ENCODE measurements at regions not wholly inside any gene's neighbourhood (a gene's known extent, or its start where the extent isn't known, plus 50 kb on each side); places are given as distances from the start of the nearest gene placed in this dataset.

- H3K56ac ChIP-seq (replicated peaks; ENCODE audit: insufficient read length, low read depth, low read length): no peak overlapping the region
- H2AFZ ChIP-seq (ENCODE audit: low read length): no peak overlapping the region
- H3K14ac ChIP-seq (ENCODE audit: insufficient read length): no peak overlapping the region
- H3K36me3 ChIP-seq (ENCODE audit: control insufficient read depth in 2 of 4, insufficient read depth in 4 of 4, low read length in 3 of 4): no peaks in the 10 kb centered on the region
- H3K23me2 ChIP-seq (ENCODE audit: low read depth, low read length): no peaks in the 10 kb centered on the region
- POLR2A ChIA-PET (ENCODE audit: partially characterized antibody): no interaction called here
- no peak overlapping the region for H2BK120ac ChIP-seq (replicated peaks; ENCODE audit: low read depth, low read length)
- no peak overlapping the region for H2AK5ac ChIP-seq (ENCODE audit: low read depth, low read length)
- 98% methylated on average over 3 of the region's 3 CpGs; no CpG with 5 or more reads in 1 of the 2 experiments for WGBS, 2 experiments (ENCODE audit: extremely low coverage in 1 of 2, insufficient coverage in 1 of 2, insufficient read length in 1 of 2, insufficient replicate concordance in 2 of 2, low coverage in 1 of 2, low lambda C conversion rate in 2 of 2, missing lambda C conversion rate in 1 of 2)
- H3K27me3 ChIP-seq (replicated peaks in 1 of 4; ENCODE audit: control insufficient read depth in 3 of 4, extremely low read depth in 1 of 4, insufficient read depth in 3 of 4, low read length in 3 of 4): no peaks in the 10 kb centered on the region
- CTCF ChIA-PET (ENCODE audit: partially characterized antibody): no interaction called here
- no peak overlapping the region for H4K91ac ChIP-seq (replicated peaks; ENCODE audit: insufficient read length, low read length)
- no peak overlapping the region for H4K8ac ChIP-seq (ENCODE audit: extremely low read depth, insufficient read depth, low read length)
- no peak overlapping the region for H3K9ac ChIP-seq (replicated peaks in 1 of 4; ENCODE audit: extremely low read depth in 1 of 4, low read depth in 3 of 4, low read length in 3 of 4)
- DNase-seq (ENCODE audit: low read depth in 1 of 2, low spot score in 2 of 2) (no peak), FAIRE-seq (no peak)
- H3K18ac ChIP-seq (ENCODE audit: extremely low read depth, low read length): no peak overlapping the region
- H3K4ac ChIP-seq (replicated peaks; ENCODE audit: insufficient read length, low read depth, low read length): no peak overlapping the region
- H3K9me3 ChIP-seq (ENCODE audit: insufficient read depth in 2 of 2, low read depth in 1 of 2, low read length in 1 of 2): no peaks in the 10 kb centered on the region
- H3K23ac ChIP-seq (ENCODE audit: insufficient read length): no peak overlapping the region
- no peak overlapping the region for H3K4me2 ChIP-seq (ENCODE audit: insufficient read depth in 1 of 2, low read depth in 2 of 2, low read length in 2 of 2)
- no peak overlapping the region for H2BK20ac ChIP-seq (ENCODE audit: low read length)
- no peaks in the 10 kb centered on the region for H3K79me1 ChIP-seq (ENCODE audit: low read depth, low read length)
- H3K27ac ChIP-seq (ENCODE audit: low read depth, low read length): no peak overlapping the region
- H3K4me1 ChIP-seq (replicated peaks in 1 of 4; ENCODE audit: control insufficient read depth in 3 of 4, insufficient read depth in 4 of 4, low read length in 3 of 4): no peaks in the 10 kb centered on the region
- no peak overlapping the region for H3K4me3 ChIP-seq (ENCODE audit: extremely low read depth in 1 of 4, insufficient read depth in 2 of 4, low read depth in 3 of 4, low read length in 4 of 4)
- H2BK12ac ChIP-seq (ENCODE audit: low read depth, low read length): no peak overlapping the region
- TF ChIP-seq SP1 (IDR thresholded peaks at IDR 0.05; ENCODE audit: low read depth, low read length): no peak
- no peak for TF ChIP-seq TBP (IDR thresholded peaks at IDR 0.05; ENCODE audit: low read depth, low read length)
- no peak for TF ChIP-seq RFX5 (IDR thresholded peaks at IDR 0.05; ENCODE audit: borderline replicate concordance, low read depth, low read length)
- no peak for TF ChIP-seq POLR2AphosphoS5 (IDR thresholded peaks at IDR 0.05; ENCODE audit: low read depth, low read length)
- TF ChIP-seq ZNF274 (IDR thresholded peaks at IDR 0.05; ENCODE audit: borderline replicate concordance, extremely low read depth, low read length): no peak
- TF ChIP-seq SIRT6 (IDR thresholded peaks at IDR 0.05; ENCODE audit: low read length): no peak
- no peak for TF ChIP-seq CHD1 (IDR thresholded peaks at IDR 0.05; ENCODE audit: low read depth, low read length)
- no peak for TF ChIP-seq KDM1A (IDR thresholded peaks at IDR 0.05; ENCODE audit: borderline replicate concordance, low read length)
- TF ChIP-seq CBX8 (IDR thresholded peaks at IDR 0.05; ENCODE audit: borderline replicate concordance, low read depth, low read length): no peak
- TF ChIP-seq CTBP2 (IDR thresholded peaks at IDR 0.05; ENCODE audit: borderline replicate concordance, insufficient read depth, insufficient read length, low read length): no peak
- no peak for TF ChIP-seq HDAC2 (IDR thresholded peaks at IDR 0.05; ENCODE audit: borderline replicate concordance in 1 of 2, low read depth in 2 of 2, low read length in 2 of 2)
- no peak for TF ChIP-seq SP2 (IDR thresholded peaks at IDR 0.05; ENCODE audit: low read length)
- TF ChIP-seq SRF (IDR thresholded peaks at IDR 0.05; ENCODE audit: low read depth, low read length): no peak
- TF ChIP-seq TEAD4 (IDR thresholded peaks at IDR 0.05; ENCODE audit: low read depth, low read length): no peak
- TF ChIP-seq GABPA (IDR thresholded peaks at IDR 0.05; ENCODE audit: borderline replicate concordance, insufficient read depth, low read length): no peak
- TF ChIP-seq TAF1 (IDR thresholded peaks at IDR 0.05; ENCODE audit: low read depth, low read length): no peak
- H3K79me2 ChIP-seq (ENCODE audit: control insufficient read depth in 1 of 2, insufficient read depth in 2 of 2, low read length in 2 of 2): no peaks in the 10 kb centered on the region
- no peak overlapping the region for H2BK5ac ChIP-seq (ENCODE audit: low read depth, low read length)
- no peak overlapping the region for H2BK15ac ChIP-seq (ENCODE audit: low read length)
- H4K20me1 ChIP-seq (replicated peaks in 1 of 2; ENCODE audit: control insufficient read depth in 1 of 2, insufficient read depth in 2 of 2, low read length in 2 of 2): no peaks in the 10 kb centered on the region
- no peak overlapping the region for H4K5ac ChIP-seq (ENCODE audit: insufficient read length, low read depth, low read length)
Observed at GRCh38 chr9:31671011-31671410, 713.4 kb upstream of the ACO1 start.
